Small intestine (tissue), 7 donors: ENCODE measurements at regions not wholly inside any gene's neighbourhood (a gene's known extent, or its start where the extent isn't known, plus 50 kb on each side); places are given as distances from the start of the nearest gene placed in this dataset.
A peak's percentile ranks its signal among the peaks of the same experiment; 100 is the strongest.

ENCODE experiments used
- DNase-seq, 2 donors: peaks; one replicate each; pipeline versions ENCODE4 v3.0.0 to v3.0.0-alpha.2; 2013
- FAIRE-seq: peaks from 2 replicates; lab custom pipeline; 2012; peaks lifted over from hg19 to GRCh38; lab: Jason Lieb, UNC
- H3K27ac ChIP-seq, 3 donors: one replicate each; pipeline ENCODE4 v1.5.1; 2013; ENCODE audit warnings: low read length in 2 of 3, mild to moderate bottlenecking in 2 of 3, control low read depth in 1 of 3, inconsistent platforms in 1 of 3, low read depth in 1 of 3, moderate library complexity in 1 of 3
- H3K27me3 ChIP-seq, 3 donors: one replicate each; pipeline ENCODE4 v1.6.1; 2013; ENCODE audit warnings: low read length in 3 of 3, inconsistent platforms in 1 of 3; ENCODE audit not compliant: control insufficient read depth in 3 of 3, insufficient read depth in 3 of 3
- H3K36me3 ChIP-seq, 3 donors: one replicate each; pipeline ENCODE4 v1.6.1; 2013; ENCODE audit warnings: low read length in 3 of 3, inconsistent platforms in 1 of 3, low read depth in 1 of 3, mild to moderate bottlenecking in 1 of 3, moderate library complexity in 1 of 3; ENCODE audit not compliant: control insufficient read depth in 3 of 3, insufficient read depth in 2 of 3
- H3K4me1 ChIP-seq, 3 donors: one replicate each; pipeline ENCODE4 v1.6.1; 2013; ENCODE audit warnings: low read length in 2 of 3, inconsistent platforms in 1 of 3, low read depth in 1 of 3, mild to moderate bottlenecking in 1 of 3, moderate library complexity in 1 of 3; ENCODE audit not compliant: control insufficient read depth in 3 of 3, insufficient read depth in 2 of 3
- H3K4me3 ChIP-seq, 3 donors: one replicate each; pipeline ENCODE4 v1.5.1; 2013; ENCODE audit warnings: low read length in 3 of 3, control low read depth in 1 of 3, inconsistent platforms in 1 of 3, low read depth in 1 of 3, mild to moderate bottlenecking in 1 of 3, moderate library complexity in 1 of 3
- H3K9me3 ChIP-seq, 2 donors: one replicate each; pipeline ENCODE4 v1.6.1; 2013; ENCODE audit warnings: low read depth in 1 of 2, low read length in 1 of 2; ENCODE audit not compliant: control insufficient read depth in 2 of 2, insufficient read depth in 1 of 2
- WGBS, 3 donors: extraction: QIAGEN DNeasy Blood & Tissue Kit; methylation state at CpG; one replicate each; pipeline ENCODE4 v1.1.7; 2013; 5-methylcytosine and 5-hydroxymethylcytosine counted together
- donor health status: healthy with polysubstance abuse.
- donor health status: control.
- donor health status: control.
- donor health status: Bipolar disorder and iron deficiency.
- donor health status: healthy.

GRCh38 chr6:163841326-163841725, 426.8 kb downstream of the QKI start:
- peaks cover 3 to 13% of the 10 kb centered on the region in 2 donors for H3K9me3 ChIP-seq
- H3K4me1 ChIP-seq = no peaks in the 10 kb centered on the region
- H3K36me3 ChIP-seq = no peaks in the 10 kb centered on the region
- H3K27me3 ChIP-seq = no peaks in the 10 kb centered on the region
- 45 to 77% (median 47%) methylated on average over 2 of the region's 2 CpGs for WGBS, 3 donors
- no peak for FAIRE-seq
- DNase-seq = no peak
- no peak overlapping the region for H3K27ac ChIP-seq
- no peak overlapping the region for H3K4me3 ChIP-seq

- Histone ChIP-seq H3K36me3 (no peaks in the 10 kb centered on the region), H3K27me3 (no peaks in the 10 kb centered on the region), H3K27ac (no peak overlapping the region), H3K4me3 (no peak overlapping the region), H3K4me1 (no peaks in the 10 kb centered on the region), H3K9me3 (peaks cover 3 to 13% of the 10 kb centered on the region in 2 donors)
- no peak for FAIRE-seq
- WGBS, 3 donors = 66 to 77% (median 71%) methylated on average over 3 of the region's 3 CpGs
- DNase-seq = no peak
Observed at GRCh38 chr6:163840880-163841279, 426.4 kb downstream of the QKI start.

- no peak for DNase-seq
- WGBS, 3 donors = 85 to 93% (median 93%) methylated on average over 5 of the region's 5 CpGs
- Histone ChIP-seq H3K9me3 (peaks cover 3 to 16% of the 10 kb centered on the region in 2 donors), H3K4me1 (no peaks in the 10 kb centered on the region), H3K36me3 (no peaks in the 10 kb centered on the region), H3K27ac (no peak overlapping the region), H3K4me3 (no peak overlapping the region), H3K27me3 (no peaks in the 10 kb centered on the region)
- no peak for FAIRE-seq
Observed at GRCh38 chr6:163839296-163839695, 424.8 kb downstream of the QKI start.

- Histone ChIP-seq H3K27me3 (no peaks in the 10 kb centered on the region), H3K27ac (no peak overlapping the region), H3K36me3 (no peaks in the 10 kb centered on the region), H3K4me3 (no peak overlapping the region), H3K9me3 (peaks cover 3 to 21% of the 10 kb centered on the region in 2 donors), H3K4me1 (no peaks in the 10 kb centered on the region)
- WGBS, 3 donors = 21 to 35% (median 29%) methylated on average over 17 of the region's 17 CpGs
- DNase-seq = peak in 1 of 2 donors; percentile 5
- FAIRE-seq = no peak
Observed at GRCh38 chr6:163837691-163838431, 423.3 kb downstream of the QKI start.

GRCh38 chr6:163836876-163837690, 422.6 kb downstream of the QKI start:
- no peaks in the 10 kb centered on the region for H3K27me3 ChIP-seq
- FAIRE-seq (no peak), DNase-seq (no peak)
- no peaks in the 10 kb centered on the region for H3K36me3 ChIP-seq
- H3K4me1 ChIP-seq = no peaks in the 10 kb centered on the region
- peaks cover 2 to 22% of the 10 kb centered on the region in 2 donors for H3K9me3 ChIP-seq
- no peak overlapping the region for H3K4me3 ChIP-seq
- H3K27ac ChIP-seq = no peak overlapping the region
- 71 to 82% (median 80%) methylated on average over 8 of the region's 8 CpGs for WGBS, 3 donors

- 80 to 86% (median 81%) methylated on average over 13 of the region's 13 CpGs for WGBS, 3 donors
- Histone ChIP-seq H3K36me3 (no peaks in the 10 kb centered on the region), H3K27ac (no peak overlapping the region), H3K4me3 (no peak overlapping the region), H3K27me3 (no peaks in the 10 kb centered on the region), H3K9me3 (peaks cover 0 to 14% of the 10 kb centered on the region in 2 donors), H3K4me1 (no peaks in the 10 kb centered on the region)
- DNase-seq = no peak
- FAIRE-seq = no peak
Observed at GRCh38 chr6:163835439-163836171, 421.1 kb downstream of the QKI start.

GRCh38 chr6:163834226-163834970, 419.9 kb downstream of the QKI start:
- no peaks in the 10 kb centered on the region for H3K36me3 ChIP-seq
- H3K4me3 ChIP-seq = no peak overlapping the region
- FAIRE-seq = no peak
- no peak for DNase-seq
- H3K9me3 ChIP-seq = peaks cover 0 to 11% of the 10 kb centered on the region in 2 donors
- H3K4me1 ChIP-seq = no peaks in the 10 kb centered on the region
- H3K27me3 ChIP-seq = no peaks in the 10 kb centered on the region
- H3K27ac ChIP-seq = no peak overlapping the region
- WGBS, 3 donors = 82 to 85% (median 83%) methylated on average over 38 to 46 of the region's 46 CpGs

GRCh38 chr6:163831736-163832135, 417.2 kb downstream of the QKI start:
- 71 to 94% (median 77%) methylated on average over 2 of the region's 2 CpGs for WGBS, 3 donors
- H3K9me3 ChIP-seq = peaks cover 0 to 11% of the 10 kb centered on the region in 2 donors
- no peaks in the 10 kb centered on the region for H3K4me1 ChIP-seq
- no peak overlapping the region for H3K27ac ChIP-seq
- H3K27me3 ChIP-seq = no peaks in the 10 kb centered on the region
- H3K4me3 ChIP-seq = no peak overlapping the region
- FAIRE-seq (no peak), DNase-seq (no peak)
- H3K36me3 ChIP-seq = no peaks in the 10 kb centered on the region
